Right lobe of liver (tissue), 6 donors: ENCODE measurements at regions not wholly inside any gene's neighbourhood (a gene's known extent, or its start where the extent isn't known, plus 50 kb on each side); places are given as distances from the start of the nearest gene placed in this dataset.

Experiments
- ATAC-seq, 4 donors: fragments of 200-7000 bp; cut with Tn5 transposase; one replicate each; pipeline ENCODE4 v1.9.1; 2020; ENCODE audit warnings: mild to moderate bottlenecking in 4 of 4, moderate library complexity in 4 of 4
- DNase-seq, 3 donors: peaks; one replicate each; pipeline ENCODE4 v3.0.0-alpha.2; 2020
- H3K27ac ChIP-seq, 3 donors: fragments of 200-600 bp; one replicate each; pipeline ENCODE4 v1.8.0; 2022
- H3K27me3 ChIP-seq, 2 donors: fragments of 200-600 bp; one replicate each; pipeline ENCODE4 v1.8.0; 2022
- H3K36me3 ChIP-seq, 4 donors: fragments of 200-600 bp; sonication (generic) in 1 of 4; one replicate each; pipeline versions ENCODE4 v1.5.1 to v1.8.0; 2017 to 2022; ENCODE audit warnings: control low read depth in 1 of 4
- H3K4me1 ChIP-seq, 4 donors: fragments of 200-600 bp; sonication (generic) in 1 of 4; one replicate each; pipeline versions ENCODE4 v1.5.1 to v1.8.0; 2017 to 2022; ENCODE audit warnings: control low read depth in 1 of 4
- H3K4me3 ChIP-seq, 3 donors: fragments of 200-600 bp; one replicate each; pipeline ENCODE4 v1.8.0; 2022
- H3K9me3 ChIP-seq, 4 donors: fragments of 200-600 bp; sonication (generic) in 1 of 4; one replicate each; pipeline versions ENCODE4 v1.5.1 to v1.8.0; 2017 to 2022; ENCODE audit warnings: control low read depth in 1 of 4
- POLR2A ChIP-seq: fragments of 450-650 bp; IDR thresholded peaks from one replicate; pipeline ENCODE4 v1.6.1; 2017; ENCODE audit warnings: antibody characterized with exemption, mild to moderate bottlenecking
- WGBS: methylation state at CpG from one replicate; pipeline ENCODE4 v1.1.6; 2018; ENCODE audit warnings: low coverage, low lambda C conversion rate; ENCODE audit not compliant: insufficient coverage; ENCODE audit errors: missing lambda C conversion rate; 5-methylcytosine and 5-hydroxymethylcytosine counted together
- intact Hi-C, 2 donors: fragments of 100-400 bp; cut with DNase I; formaldehyde crosslinking; loops; one replicate each; pipeline versions ENCODE4 v1.11.2 to v1.14.1; 2022
- TF ChIP-seq, protein P1 (sequence below), 4 donors: fragments of 200-600 bp in 3 of 4; fragments of 450-650 bp in 1 of 4; IDR thresholded peaks; one replicate each; pipeline versions ENCODE4 v1.5.1 to v1.8.0; 2016 to 2022; ENCODE audit warnings: antibody characterized with exemption in 4 of 4, mild to moderate bottlenecking in 2 of 4
- donor health status: DM: no; HTN: yes; CAD: no.
- donor health status: DM: no; HTN: no; CAD: no.
- donor health status: DM: no; HTN: no; CAD: no.
- donor health status: DM: no; HTN: yes; CAD: no.
- donor health status: DM: no; HTN: yes; CAD: no.

DNA sequence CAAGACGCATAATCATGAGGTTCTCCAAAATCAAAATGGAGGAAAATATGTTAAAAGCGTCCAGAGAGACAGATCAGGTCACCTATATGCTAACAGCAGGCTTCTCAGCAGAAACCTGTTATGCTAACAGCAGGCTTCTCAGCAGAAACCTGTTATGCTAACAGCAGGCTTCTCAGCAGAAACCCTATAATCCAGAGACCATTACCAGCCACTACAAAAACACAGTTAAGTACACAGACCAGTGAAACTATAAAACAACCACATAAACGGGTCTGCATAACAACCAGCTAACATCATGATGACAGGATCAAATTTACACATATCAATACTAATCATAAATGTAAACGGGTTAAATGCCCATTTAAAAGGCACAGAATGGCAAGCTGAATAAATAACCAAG, 1548.4 kb upstream of the TMEFF2 start:
- Histone ChIP-seq H3K4me3 (no peak overlapping the region), H3K9me3 (no peaks in the 10 kb centered on the region), H3K36me3 (no peaks in the 10 kb centered on the region), H3K27me3 (no peaks in the 10 kb centered on the region), H3K4me1 (no peaks in the 10 kb centered on the region), H3K27ac (no peak overlapping the region)
- 10% methylated on average over 4 of the region's 4 CpGs for WGBS
- intact Hi-C loops, result no loop called here
- DNase-seq (no peak), ATAC-seq (no peak)
- TF ChIP-seq POLR2A, result no peak
- TF ChIP-seq, protein P1, sequence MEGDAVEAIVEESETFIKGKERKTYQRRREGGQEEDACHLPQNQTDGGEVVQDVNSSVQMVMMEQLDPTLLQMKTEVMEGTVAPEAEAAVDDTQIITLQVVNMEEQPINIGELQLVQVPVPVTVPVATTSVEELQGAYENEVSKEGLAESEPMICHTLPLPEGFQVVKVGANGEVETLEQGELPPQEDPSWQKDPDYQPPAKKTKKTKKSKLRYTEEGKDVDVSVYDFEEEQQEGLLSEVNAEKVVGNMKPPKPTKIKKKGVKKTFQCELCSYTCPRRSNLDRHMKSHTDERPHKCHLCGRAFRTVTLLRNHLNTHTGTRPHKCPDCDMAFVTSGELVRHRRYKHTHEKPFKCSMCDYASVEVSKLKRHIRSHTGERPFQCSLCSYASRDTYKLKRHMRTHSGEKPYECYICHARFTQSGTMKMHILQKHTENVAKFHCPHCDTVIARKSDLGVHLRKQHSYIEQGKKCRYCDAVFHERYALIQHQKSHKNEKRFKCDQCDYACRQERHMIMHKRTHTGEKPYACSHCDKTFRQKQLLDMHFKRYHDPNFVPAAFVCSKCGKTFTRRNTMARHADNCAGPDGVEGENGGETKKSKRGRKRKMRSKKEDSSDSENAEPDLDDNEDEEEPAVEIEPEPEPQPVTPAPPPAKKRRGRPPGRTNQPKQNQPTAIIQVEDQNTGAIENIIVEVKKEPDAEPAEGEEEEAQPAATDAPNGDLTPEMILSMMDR (IDR thresholded peaks at IDR 0.05), result no peak

DNA sequence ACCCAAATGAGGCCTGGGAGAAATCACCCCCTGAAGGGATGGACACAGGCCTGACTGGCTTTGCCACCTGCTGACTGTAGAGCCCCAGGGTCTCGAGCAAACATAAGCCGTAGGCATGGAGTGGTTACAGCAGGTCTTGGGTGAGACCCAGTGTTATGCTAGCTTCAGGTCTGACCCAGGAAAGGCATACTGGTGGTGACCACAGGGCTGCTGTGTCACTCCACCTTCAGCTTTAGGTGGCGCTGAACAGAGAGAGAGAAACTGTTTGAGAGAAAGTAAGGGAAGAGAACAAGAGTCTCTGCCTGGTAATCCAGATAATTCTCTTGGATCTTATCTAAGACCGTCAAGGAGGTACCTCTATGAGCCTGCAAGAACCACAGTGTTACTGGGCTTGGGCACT, 1544.2 kb upstream of the TMEFF2 start:
- Histone ChIP-seq H3K36me3 (no peaks in the 10 kb centered on the region), H3K4me1 (no peaks in the 10 kb centered on the region), H3K27ac (no peak overlapping the region), H3K4me3 (no peak overlapping the region), H3K9me3 (no peaks in the 10 kb centered on the region), H3K27me3 (no peaks in the 10 kb centered on the region)
- TF ChIP-seq, protein P1 (IDR thresholded peaks at IDR 0.05), result no peak
- no peak for TF ChIP-seq POLR2A
- ATAC-seq (no peak), DNase-seq (no peak)
- intact Hi-C loops, result no loop called here
- 69% methylated on average over 2 of the region's 4 CpGs for WGBS

DNA sequence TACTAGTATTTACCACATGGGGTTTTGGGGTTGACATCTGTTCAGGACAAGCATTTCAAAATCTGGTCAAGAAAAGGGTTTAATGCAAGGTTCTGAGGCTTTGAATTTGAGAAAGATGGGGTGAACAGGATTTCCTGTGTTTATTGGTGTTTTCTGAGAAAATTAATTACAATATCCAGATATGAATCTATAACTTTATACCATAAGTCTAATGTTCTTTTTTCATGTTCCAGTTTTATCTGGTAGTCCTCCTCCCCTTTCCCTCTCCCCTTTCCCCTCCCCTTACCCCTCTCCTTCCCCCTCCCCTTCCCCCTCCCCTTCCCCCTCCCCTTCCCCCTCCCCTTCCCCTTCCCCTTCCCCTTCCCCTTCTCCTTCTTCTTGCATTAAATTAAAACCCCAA, 1518.2 kb upstream of the TMEFF2 start:
- H3K27ac ChIP-seq, result no peak overlapping the region
- intact Hi-C loops, result no loop called here
- no peak for ATAC-seq
- no peaks in the 10 kb centered on the region for H3K27me3 ChIP-seq
- H3K36me3 ChIP-seq, result no peaks in the 10 kb centered on the region
- TF ChIP-seq, protein P1 (IDR thresholded peaks at IDR 0.05), result no peak
- no peak for TF ChIP-seq POLR2A
- no peak overlapping the region for H3K4me3 ChIP-seq
- H3K9me3 ChIP-seq, result no peaks in the 10 kb centered on the region
- no peaks in the 10 kb centered on the region for H3K4me1 ChIP-seq
- no peak for DNase-seq

DNA sequence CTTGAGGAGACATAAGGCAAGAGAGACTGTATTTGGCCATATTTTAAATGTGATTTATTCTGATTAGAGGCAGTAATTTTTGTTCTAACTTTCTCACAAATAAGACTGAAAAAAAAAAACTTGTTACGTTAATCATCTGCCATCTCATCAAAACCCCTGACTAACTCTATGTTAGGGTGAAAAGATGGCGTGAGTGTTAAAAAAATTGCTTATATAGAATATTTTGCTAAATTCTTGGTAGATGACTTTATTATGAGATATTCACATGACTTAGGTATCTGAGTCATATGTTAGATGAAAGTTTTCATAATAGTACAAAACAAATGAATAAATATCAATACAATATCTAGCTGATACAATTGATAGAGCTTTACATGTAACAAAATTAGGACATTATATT, 1508.7 kb upstream of the TMEFF2 start:
- ATAC-seq (no peak), DNase-seq (no peak)
- Histone ChIP-seq H3K27ac (no peak overlapping the region), H3K9me3 (no peaks in the 10 kb centered on the region), H3K27me3 (no peaks in the 10 kb centered on the region), H3K36me3 (no peaks in the 10 kb centered on the region), H3K4me3 (no peak overlapping the region), H3K4me1 (no peaks in the 10 kb centered on the region)
- 37% methylated on average over 2 of the region's 2 CpGs for WGBS
- intact Hi-C loops, result no loop called here
- no peak for TF ChIP-seq POLR2A
- TF ChIP-seq, protein P1 (IDR thresholded peaks at IDR 0.05), result no peak

DNA sequence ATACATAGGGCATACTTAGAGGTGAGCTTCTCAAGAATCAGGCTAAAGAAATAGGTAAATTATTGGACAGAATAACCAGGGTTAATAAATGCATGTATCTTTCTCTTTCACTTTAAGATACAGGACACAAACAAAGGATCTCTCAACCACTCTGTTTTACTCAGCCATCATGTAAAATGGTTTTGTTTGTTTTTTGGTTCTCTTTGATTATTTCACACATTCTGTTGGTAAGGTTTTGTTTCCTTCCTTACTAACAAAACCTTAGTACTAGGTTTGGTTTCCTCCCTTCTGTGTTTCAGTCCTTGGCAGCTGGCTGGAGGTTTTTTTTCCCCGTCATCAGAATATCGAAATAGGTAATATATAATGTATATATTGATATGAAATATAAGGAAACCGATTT, 1506.8 kb upstream of the TMEFF2 start:
- H3K4me3 ChIP-seq, result no peak overlapping the region
- no peaks in the 10 kb centered on the region for H3K27me3 ChIP-seq
- 69% methylated on average over 3 of the region's 3 CpGs for WGBS
- ATAC-seq, result no peak
- H3K4me1 ChIP-seq, result no peaks in the 10 kb centered on the region
- TF ChIP-seq POLR2A, result no peak
- TF ChIP-seq, protein P1 (IDR thresholded peaks at IDR 0.05), result no peak
- intact Hi-C loops, result no loop called here
- no peaks in the 10 kb centered on the region for H3K36me3 ChIP-seq
- no peaks in the 10 kb centered on the region for H3K9me3 ChIP-seq
- no peak for DNase-seq
- no peak overlapping the region for H3K27ac ChIP-seq
